GM18858 (cell line): ENCODE measurements at regions not wholly inside any gene's neighbourhood (a gene's known extent, or its start where the extent isn't known, plus 50 kb on each side); places are given as distances from the start of the nearest gene placed in this dataset.
"Not testable (repeated sequence)": the region's sequence is repeated elsewhere in the genome, so short reads cannot be mapped to it uniquely, and the experiment has no call there.

Experiments
- ATAC-seq: cut with Tn5 transposase; IDR thresholded peaks from one replicate; pipeline ENCODE4 v1.9.1; 2021; ENCODE audit not compliant: unreplicated experiment

GRCh38 chr20:48242623-48243022 is 457.3 kb upstream of the SULF2 start:
- ATAC-seq, result no peak

DNA sequence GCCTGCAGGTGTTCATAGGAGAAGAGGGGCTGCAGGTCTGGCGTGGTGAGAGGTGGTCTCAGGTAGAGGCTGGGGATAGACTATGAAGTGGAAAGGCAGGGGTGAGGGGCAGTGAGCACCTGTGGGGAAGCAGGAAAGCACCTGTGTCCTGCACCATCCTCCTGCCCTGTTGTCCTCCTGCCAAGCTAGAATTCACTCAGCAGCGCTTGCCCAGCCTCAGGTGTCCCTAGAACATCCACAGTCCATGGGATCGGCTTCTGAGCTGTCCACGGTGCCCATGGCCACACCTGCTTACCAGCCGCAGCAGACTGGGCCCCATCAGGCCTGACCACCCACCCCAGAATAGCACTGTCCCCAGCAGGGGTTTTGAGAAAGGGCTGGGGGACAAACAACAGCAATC is 456.2 kb upstream of the SULF2 start:
- ATAC-seq, result no peak

GRCh38 chr20:48238781-48239180 is 453.5 kb upstream of the SULF2 start:
- no peak for ATAC-seq

- no peak for ATAC-seq
These were observed 453.0 kb upstream of the SULF2 start for GRCh38 chr20:48238326-48238725.

- ATAC-seq, result no peak
These were observed 451.0 kb upstream of the SULF2 start for GRCh38 chr20:48236000-48236970.

DNA sequence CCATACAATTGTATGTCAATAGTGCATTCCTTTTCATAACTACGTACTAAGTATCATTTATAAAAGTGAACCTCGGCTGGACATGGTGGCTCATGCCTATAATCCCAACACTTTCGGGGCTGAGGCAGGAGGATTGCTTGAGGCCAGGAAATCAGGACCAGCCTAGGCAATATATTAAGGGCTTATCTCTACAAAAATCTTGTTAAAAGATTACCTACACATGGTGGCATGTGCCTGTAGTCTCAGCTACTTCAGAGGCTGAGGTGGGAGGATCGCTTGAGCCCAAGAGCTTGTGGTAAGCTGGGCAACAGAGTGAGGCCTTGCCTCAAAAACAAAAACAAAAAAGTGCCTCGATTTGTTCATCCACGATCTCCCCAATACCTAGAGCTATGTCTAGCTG is 449.7 kb upstream of the SULF2 start:
- ATAC-seq, result no peak

DNA sequence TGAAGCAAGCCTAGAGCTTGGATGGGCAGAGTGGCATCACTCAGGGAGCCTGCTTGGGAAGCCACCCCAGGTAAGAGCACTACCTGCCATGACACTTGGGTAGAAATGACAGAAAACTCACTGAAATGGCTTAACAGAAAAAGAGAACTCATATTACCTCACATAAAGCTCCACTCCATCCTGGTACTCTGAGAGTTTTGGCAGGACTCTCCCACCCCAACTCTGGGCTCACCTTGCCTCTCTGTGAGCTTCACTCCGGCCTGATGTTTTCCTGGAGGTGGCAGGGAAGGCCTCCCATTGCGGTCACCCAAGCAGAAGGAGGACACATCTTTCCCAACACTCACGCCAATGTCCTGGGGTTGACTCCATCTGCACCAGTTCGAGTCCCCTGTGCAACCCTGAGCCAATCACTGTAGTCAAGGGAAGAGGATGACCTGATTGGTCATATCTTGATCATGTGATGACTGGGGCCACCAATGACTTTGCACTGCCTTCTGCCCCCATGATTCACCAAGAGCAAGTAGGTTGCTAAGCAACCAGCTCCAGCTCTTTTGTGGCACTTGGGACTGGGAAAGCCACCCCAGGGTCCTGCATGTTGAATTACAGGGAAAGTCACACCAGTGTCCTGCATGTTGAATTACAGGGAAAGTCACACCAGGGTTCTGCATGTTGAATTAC is 446.1 kb upstream of the SULF2 start:
- ATAC-seq, result no peak

GRCh38 chr20:48230216-48230615 is 444.9 kb upstream of the SULF2 start:
- ATAC-seq, result no peak

- no peak for ATAC-seq
These were observed 442.1 kb upstream of the SULF2 start for GRCh38 chr20:48227381-48227780.

DNA sequence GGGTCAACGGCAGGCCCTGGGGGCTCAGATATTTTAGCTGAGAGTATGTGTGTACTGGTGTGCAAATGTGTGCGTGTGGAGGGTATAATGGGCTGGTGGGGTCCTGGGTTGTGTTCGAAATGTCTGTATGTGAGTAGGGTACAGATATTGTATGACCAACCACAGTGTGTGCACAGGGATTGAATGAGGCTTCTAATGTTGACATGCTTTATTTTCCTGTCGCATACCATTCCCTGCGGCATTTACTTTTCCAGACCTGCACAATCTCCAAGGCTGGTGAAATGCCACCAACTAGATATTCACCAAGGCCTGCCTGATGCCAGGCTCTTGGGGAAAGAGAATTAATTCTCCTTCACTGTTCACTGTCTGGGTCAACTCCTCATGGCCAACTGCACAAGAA is 441.4 kb upstream of the SULF2 start:
- no peak for ATAC-seq

DNA sequence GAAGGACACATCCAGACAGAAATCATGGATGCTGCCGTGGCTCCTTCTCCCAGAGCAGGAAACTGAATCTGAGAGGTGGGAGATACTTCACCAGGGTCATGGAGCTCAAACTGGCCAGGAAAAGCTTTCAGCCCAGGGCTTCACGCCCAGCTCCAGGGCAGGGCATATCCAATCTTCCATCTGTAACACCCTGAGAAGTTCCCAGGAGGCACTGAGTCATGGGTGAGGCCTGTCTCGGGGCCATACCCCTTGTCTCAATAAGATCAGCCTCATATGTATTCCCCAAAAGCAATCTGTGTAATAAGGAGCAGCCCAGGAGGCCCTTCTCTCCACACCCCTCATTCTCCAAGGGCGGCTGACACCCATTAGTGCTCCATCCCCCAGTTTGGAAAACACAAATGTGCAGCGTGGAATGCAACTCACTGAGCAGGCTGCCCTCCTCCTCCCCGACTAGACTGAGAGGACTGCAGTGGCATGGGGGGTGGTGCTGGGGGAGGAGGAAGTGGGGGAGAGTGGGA is 439.3 kb upstream of the SULF2 start:
- no peak for ATAC-seq

GRCh38 chr20:48223715-48224114 is 438.4 kb upstream of the SULF2 start:
- no peak for ATAC-seq

GRCh38 chr20:48222595-48223180 is 437.4 kb upstream of the SULF2 start:
- ATAC-seq, result no peak

GRCh38 chr20:48220033-48220633 is 434.9 kb upstream of the SULF2 start:
- no peak for ATAC-seq

DNA sequence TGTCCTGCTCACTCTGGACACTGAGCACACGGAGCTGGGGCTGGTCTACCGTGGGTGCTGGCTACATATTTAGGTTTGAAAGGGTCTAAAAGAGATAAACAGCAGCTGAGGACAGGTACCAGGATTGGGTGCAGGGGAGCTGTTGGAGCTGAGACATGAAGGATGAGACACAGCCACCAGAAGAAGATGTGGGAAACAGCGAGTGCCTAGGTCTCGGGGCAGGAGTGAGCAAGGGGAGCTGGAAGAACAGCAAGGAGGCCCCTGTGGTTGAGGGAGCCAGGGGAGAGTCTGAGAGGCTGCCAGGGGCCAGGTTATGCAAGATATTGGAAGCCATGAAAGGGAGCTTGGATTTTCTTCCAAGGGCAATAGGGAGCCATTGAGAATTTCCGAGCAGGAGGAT is 434.0 kb upstream of the SULF2 start:
- no peak for ATAC-seq

- no peak for ATAC-seq
These were observed 431.9 kb upstream of the SULF2 start for GRCh38 chr20:48217190-48217589.

GRCh38 chr20:48215536-48215935 is 430.3 kb upstream of the SULF2 start:
- no peak for ATAC-seq

DNA sequence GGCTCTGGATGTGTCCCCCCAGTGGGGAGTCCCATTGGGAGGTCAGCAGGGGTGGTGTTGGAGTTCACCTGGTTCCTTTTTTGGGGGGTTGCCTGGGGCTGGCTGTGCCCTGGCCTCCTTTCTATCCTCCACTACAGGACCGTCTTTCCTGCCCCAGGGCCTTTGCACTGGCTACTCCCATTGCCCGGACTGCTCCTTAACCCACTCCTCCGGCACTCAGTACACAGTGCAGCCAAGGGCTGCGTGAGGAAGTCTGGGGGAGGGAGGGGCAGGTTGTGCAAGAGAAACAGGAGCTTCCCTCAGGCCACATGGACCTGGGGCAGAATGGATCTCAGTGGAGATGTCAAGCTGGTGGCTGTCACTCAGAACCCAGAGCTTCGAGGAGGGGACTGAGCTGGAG is 429.3 kb upstream of the SULF2 start:
- ATAC-seq, result no peak

DNA sequence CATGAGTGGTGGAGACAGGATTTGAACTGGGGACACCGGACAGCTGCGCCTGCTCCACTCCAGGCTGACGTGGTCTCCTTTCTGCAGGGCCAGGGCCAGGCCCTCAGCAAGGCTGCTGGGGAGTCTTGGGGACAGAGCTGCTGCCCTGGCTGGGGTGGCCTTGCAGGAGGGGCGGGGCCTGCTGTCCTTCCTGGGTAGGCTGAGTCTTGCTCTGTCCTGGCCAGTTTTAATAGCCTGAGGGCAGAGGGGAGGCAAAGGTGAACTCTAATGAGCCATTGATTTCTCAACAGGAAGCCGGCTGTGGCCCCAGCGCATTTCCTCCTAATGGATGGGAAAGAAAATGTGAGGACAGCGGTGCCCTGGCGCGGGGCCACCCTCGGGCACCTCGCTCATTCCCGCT is 428.4 kb upstream of the SULF2 start:
- ATAC-seq, result not testable (repeated sequence)

DNA sequence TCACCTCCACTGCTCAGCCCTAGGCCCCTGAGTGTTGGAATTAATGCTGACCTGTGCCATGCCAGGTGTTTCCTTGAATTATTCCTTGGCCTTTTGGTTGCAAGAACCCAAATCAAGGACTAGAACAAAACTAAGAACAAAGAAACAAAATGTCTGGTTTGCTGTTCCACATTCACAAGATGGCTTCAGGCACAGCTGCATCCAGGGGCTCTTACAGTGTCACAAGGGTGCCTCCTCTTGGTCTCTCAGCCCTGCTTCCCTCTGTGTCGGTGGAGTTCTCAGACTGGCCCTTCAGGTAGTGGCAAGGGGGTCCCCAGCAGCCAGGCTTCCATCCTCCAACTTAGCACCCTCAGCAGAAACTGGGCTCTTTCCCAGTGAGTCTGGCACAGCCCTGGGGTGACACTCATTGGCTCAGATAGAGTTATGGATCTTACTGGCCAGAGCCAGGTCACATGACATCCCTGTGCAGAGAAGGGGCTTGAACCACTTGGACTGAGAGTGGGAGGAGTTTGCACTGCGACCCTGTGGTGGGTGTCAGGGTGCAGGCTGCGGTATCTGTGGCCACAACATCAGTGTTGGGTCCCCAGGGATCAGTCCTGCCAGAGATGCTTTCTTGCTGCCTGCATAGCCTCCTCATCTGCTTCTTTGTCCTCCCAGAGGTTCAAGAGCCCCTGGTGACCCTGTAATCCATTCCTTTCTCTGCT is 427.7 kb upstream of the SULF2 start:
- ATAC-seq, result no peak

- no peak for ATAC-seq
These were observed 426.6 kb upstream of the SULF2 start for GRCh38 chr20:48211847-48212246.
